Activated CD8-positive, alpha-beta T cell treated with anti-CD3 and anti-CD28 coated beads for 36 hours (primary cell): ENCODE measurements at regions not wholly inside any gene's neighbourhood (a gene's known extent, or its start where the extent isn't known, plus 50 kb on each side); places are given as distances from the start of the nearest gene placed in this dataset.

Experiments used
- ATAC-seq: fragments of 200-7000 bp; cut with Tn5 transposase; one replicate; pipeline ENCODE4 v1.10.0; 2021; ENCODE audit warnings: mild to moderate bottlenecking, moderate library complexity
- CTCF ChIA-PET: fragments of 350-600 bp; sonication (Branson Sonifier 250); formaldehyde crosslinking; loops from one replicate; lab custom pipeline; 2021; ENCODE audit warnings: antibody characterized with exemption; lab: Charles Lee
- POLR2A ChIA-PET: fragments of 350-600 bp; sonication (Branson Sonifier 250); formaldehyde crosslinking; loops from one replicate; lab custom pipeline; 2021; ENCODE audit warnings: antibody characterized with exemption; lab: Charles Lee
- DNase-seq: peaks from one replicate; pipeline ENCODE4 v3.0.0-alpha.2; 2020
- H3K27ac Mint-ChIP-seq: one replicate; pipeline ENCODE4 v1.8.0; 2021; ENCODE audit warnings: mild to moderate bottlenecking, mixed read lengths
- H3K27me3 Mint-ChIP-seq: one replicate; pipeline ENCODE4 v1.8.0; 2021; ENCODE audit warnings: mixed read lengths
- H3K36me3 Mint-ChIP-seq: one replicate; pipeline ENCODE4 v1.8.0; 2021; ENCODE audit warnings: low read depth, mixed read lengths
- H3K4me1 Mint-ChIP-seq: one replicate; pipeline ENCODE4 v1.8.0; 2021; ENCODE audit warnings: low read depth, mixed read lengths
- H3K4me3 Mint-ChIP-seq: one replicate; pipeline ENCODE4 v1.8.0; 2021; ENCODE audit warnings: mild to moderate bottlenecking, moderate library complexity, mixed read lengths
- H3K9me3 Mint-ChIP-seq: one replicate; pipeline ENCODE4 v1.8.0; 2021; ENCODE audit warnings: mixed read lengths
- intact Hi-C: fragments of 100-400 bp; cut with micrococcal nuclease; formaldehyde crosslinking; loops from one replicate; pipeline ENCODE4 v1.10.0; 2022
- TF ChIP-seq, protein P1 (sequence below): fragments of 200-600 bp; IDR thresholded peaks from one replicate; pipeline ENCODE4 v1.8.0; 2022; ENCODE audit warnings: antibody characterized with exemption, mild to moderate bottlenecking

DNA sequence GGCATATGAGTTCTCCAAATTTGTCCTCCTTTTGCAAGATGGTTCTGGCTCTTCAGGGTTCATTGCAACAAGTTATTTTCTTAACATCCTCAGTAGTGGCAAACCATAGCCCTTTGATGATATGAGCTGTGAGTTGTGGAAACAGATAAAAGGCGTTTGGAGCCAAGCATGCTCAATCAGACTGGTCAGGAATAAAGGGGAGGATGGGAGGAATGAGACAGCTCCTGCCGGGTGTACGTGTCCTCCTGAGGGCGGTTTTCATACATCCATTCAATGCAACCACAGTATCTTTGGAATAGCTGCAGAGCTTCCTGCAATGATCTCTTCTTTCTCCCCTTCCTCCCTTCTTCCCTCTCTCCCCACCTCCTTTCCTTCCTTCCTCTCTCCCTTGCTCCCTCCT, 245.8 kb downstream of the GLI2 start:
- intact Hi-C loops: no loop called here
- DNase-seq: no peak
- TF ChIP-seq, protein P1, sequence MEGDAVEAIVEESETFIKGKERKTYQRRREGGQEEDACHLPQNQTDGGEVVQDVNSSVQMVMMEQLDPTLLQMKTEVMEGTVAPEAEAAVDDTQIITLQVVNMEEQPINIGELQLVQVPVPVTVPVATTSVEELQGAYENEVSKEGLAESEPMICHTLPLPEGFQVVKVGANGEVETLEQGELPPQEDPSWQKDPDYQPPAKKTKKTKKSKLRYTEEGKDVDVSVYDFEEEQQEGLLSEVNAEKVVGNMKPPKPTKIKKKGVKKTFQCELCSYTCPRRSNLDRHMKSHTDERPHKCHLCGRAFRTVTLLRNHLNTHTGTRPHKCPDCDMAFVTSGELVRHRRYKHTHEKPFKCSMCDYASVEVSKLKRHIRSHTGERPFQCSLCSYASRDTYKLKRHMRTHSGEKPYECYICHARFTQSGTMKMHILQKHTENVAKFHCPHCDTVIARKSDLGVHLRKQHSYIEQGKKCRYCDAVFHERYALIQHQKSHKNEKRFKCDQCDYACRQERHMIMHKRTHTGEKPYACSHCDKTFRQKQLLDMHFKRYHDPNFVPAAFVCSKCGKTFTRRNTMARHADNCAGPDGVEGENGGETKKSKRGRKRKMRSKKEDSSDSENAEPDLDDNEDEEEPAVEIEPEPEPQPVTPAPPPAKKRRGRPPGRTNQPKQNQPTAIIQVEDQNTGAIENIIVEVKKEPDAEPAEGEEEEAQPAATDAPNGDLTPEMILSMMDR: no peak
- H3K27ac Mint-ChIP-seq: no peak overlapping the region
- CTCF ChIA-PET: no interaction called here
- H3K4me1 Mint-ChIP-seq: no peaks in the 10 kb centered on the region
- no peaks in the 10 kb centered on the region for H3K36me3 Mint-ChIP-seq
- H3K27me3 Mint-ChIP-seq: no peaks in the 10 kb centered on the region
- H3K9me3 Mint-ChIP-seq: no peaks in the 10 kb centered on the region
- H3K4me3 Mint-ChIP-seq: no peak overlapping the region
- ATAC-seq: no peak
- POLR2A ChIA-PET: no interaction called here

DNA sequence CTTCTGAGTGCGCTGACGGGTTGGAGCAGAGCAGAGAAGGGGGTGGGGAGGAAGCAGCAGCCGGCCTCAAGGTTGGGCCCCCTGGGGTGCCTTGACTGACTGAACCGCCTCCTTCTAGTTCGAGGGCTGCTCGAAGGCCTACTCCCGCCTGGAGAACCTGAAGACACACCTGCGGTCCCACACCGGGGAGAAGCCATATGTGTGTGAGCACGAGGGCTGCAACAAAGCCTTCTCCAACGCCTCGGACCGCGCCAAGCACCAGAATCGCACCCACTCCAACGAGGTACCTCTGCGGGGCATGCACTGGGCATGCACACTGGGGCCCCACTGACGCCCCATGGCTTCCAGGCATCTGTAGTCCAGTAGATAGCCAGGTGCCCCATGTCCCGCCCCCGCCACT, 246.9 kb downstream of the GLI2 start:
- intact Hi-C loops: no loop called here
- DNase-seq: no peak
- POLR2A ChIA-PET: no interaction called here
- Mint-ChIP-seq H3K9me3 (no peaks in the 10 kb centered on the region), H3K27me3 (no peaks in the 10 kb centered on the region), H3K36me3 (no peaks in the 10 kb centered on the region), H3K4me1 (no peaks in the 10 kb centered on the region), H3K4me3 (no peak overlapping the region), H3K27ac (no peak overlapping the region)
- TF ChIP-seq, protein P1: no peak
- ATAC-seq: no peak
- CTCF ChIA-PET: no interaction called here

DNA sequence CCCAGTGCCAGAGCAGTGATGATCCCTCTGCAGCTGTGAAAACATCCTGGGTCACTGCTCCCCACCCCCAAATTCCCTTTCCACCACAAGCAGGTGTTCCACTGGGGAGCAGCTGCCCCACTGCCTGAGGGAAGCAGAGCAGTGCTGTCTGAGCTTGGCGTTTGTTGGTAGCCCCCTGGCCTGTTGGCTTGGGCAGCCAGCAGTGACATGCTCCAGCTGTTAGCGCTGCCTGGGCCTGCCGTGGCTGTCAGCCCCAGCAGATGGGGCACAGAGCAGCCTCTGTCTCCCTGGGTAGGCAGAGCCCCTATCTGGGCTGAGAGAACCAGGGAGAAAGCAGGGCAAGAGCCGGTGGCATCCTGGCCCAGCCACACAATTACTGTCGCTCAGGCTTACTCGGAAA, 247.7 kb downstream of the GLI2 start:
- Mint-ChIP-seq H3K4me1 (no peaks in the 10 kb centered on the region), H3K27me3 (no peaks in the 10 kb centered on the region)

DNA sequence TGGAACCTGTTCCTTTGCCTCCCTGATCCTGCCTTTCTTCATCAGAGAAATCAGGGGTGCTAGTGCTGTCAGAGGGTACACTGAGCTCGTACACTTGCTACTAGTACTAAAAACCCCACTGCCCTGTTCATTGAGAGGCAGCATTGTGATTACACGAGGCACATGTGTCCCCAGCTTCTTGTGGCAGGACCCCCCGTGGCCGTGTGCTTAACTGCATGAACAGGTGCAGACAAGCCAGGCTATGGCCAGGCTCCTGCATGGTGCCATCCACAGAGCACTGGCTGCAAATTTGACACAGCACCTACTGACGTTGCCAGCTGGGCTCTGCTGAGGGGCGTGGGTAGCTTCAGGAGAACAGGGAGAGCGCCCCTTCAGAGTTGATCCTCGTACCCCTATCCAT, 248.4 kb downstream of the GLI2 start:
- ATAC-seq: no peak
- Mint-ChIP-seq H3K4me3 (no peak overlapping the region), H3K4me1 (no peaks in the 10 kb centered on the region), H3K36me3 (no peaks in the 10 kb centered on the region), H3K27me3 (no peaks in the 10 kb centered on the region), H3K27ac (no peak overlapping the region), H3K9me3 (no peaks in the 10 kb centered on the region)
- TF ChIP-seq, protein P1: no peak
- DNase-seq: no peak
- POLR2A ChIA-PET: no interaction called here
- CTCF ChIA-PET: no interaction called here
- intact Hi-C loops: no loop called here

More for the DNA sequence above, 247.7 kb downstream of the GLI2 start:
- no peaks in the 10 kb centered on the region for H3K9me3 Mint-ChIP-seq
- DNase-seq (no peak), ATAC-seq (no peak)
- H3K27ac Mint-ChIP-seq: no peak overlapping the region
- intact Hi-C loops: no loop called here
- no peak overlapping the region for H3K4me3 Mint-ChIP-seq
- H3K36me3 Mint-ChIP-seq: no peaks in the 10 kb centered on the region
- CTCF ChIA-PET: no interaction called here
- TF ChIP-seq, protein P1: no peak
- POLR2A ChIA-PET: no interaction called here

DNA sequence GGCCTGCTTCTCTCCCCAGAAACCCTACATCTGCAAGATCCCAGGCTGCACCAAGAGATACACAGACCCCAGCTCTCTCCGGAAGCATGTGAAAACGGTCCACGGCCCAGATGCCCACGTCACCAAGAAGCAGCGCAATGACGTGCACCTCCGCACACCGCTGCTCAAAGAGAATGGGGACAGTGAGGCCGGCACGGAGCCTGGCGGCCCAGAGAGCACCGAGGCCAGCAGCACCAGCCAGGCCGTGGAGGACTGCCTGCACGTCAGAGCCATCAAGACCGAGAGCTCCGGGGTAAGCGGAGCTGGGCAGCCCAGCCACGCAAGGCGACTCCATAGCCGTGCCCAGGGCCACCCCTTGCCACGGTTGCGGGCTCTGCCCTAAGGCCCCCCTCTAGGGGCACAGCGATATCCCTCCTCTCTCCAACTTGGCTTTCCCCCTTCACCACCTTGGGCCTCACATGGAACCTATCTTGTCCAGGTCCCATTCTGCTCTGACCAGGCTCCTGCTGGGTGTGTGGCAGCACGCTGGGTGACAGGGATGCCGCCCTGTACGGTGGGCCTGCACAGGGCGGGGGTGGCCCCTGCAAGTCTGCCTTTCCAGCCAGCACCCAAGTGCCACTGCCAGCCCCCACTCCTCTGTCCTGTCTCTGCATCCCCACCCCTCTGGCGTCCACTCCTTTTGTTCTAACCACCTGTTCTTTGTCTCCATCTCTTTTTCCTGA, 248.9 kb downstream of the GLI2 start:
- DNase-seq (no peak), ATAC-seq (no peak)
- H3K9me3 Mint-ChIP-seq: no peaks in the 10 kb centered on the region
- no peaks in the 10 kb centered on the region for H3K27me3 Mint-ChIP-seq
- TF ChIP-seq, protein P1: no peak
- ChIA-PET CTCF (no interaction called here), POLR2A (no interaction called here)
- H3K36me3 Mint-ChIP-seq: no peaks in the 10 kb centered on the region
- intact Hi-C loops: no loop called here
- H3K4me1 Mint-ChIP-seq: no peaks in the 10 kb centered on the region
- H3K4me3 Mint-ChIP-seq: no peak overlapping the region
- H3K27ac Mint-ChIP-seq: no peak overlapping the region
